Left lung (tissue), 4 donors: ENCODE measurements at regions not wholly inside any gene's neighbourhood (a gene's known extent, or its start where the extent isn't known, plus 50 kb on each side); places are given as distances from the start of the nearest gene placed in this dataset.

Experiments
- ATAC-seq: fragments of 200-7000 bp; cut with Tn5 transposase; one replicate; pipeline ENCODE4 v1.9.1; 2020; ENCODE audit warnings: moderate library complexity
- DNase-seq, 4 donors: peaks; one replicate each; pipeline ENCODE4 v3.0.0-alpha.2; 2013 to 2020
- H3K27ac ChIP-seq, 2 donors: fragments of 200-600 bp; sonication (generic) in 1 of 2; one replicate each; pipeline versions ENCODE4 v1.5.0 to v1.8.0; 2020 to 2021
- H3K27me3 ChIP-seq, 2 donors: fragments of 200-600 bp; sonication (generic) in 1 of 2; one replicate each; pipeline versions ENCODE4 v1.5.0 to v1.8.0; 2020 to 2021
- H3K36me3 ChIP-seq, 2 donors: fragments of 200-600 bp; sonication (generic) in 1 of 2; one replicate each; pipeline versions ENCODE4 v1.5.0 to v1.8.0; 2020 to 2021
- H3K4me1 ChIP-seq, 2 donors: fragments of 200-600 bp; one replicate each; pipeline ENCODE4 v1.8.0; 2021
- H3K4me3 ChIP-seq, 2 donors: fragments of 200-600 bp; sonication (generic) in 1 of 2; one replicate each; pipeline versions ENCODE4 v1.5.0 to v1.8.0; 2020 to 2021; ENCODE audit warnings: mild to moderate bottlenecking in 1 of 2
- H3K9me3 ChIP-seq, 2 donors: fragments of 200-600 bp; sonication (generic) in 1 of 2; one replicate each; pipeline versions ENCODE4 v1.5.0 to v1.8.0; 2020 to 2021
- CTCF ChIP-seq, 2 donors: fragments of 200-600 bp; sonication (generic) in 1 of 2; IDR thresholded peaks; one replicate each; pipeline versions ENCODE4 v1.5.0 to v1.8.0; 2021; ENCODE audit warnings: antibody characterized with exemption in 2 of 2
- intact Hi-C, 2 donors: fragments of 100-400 bp; cut with DNase I; formaldehyde crosslinking; loops; one replicate each; pipeline versions ENCODE4 v1.11.2 to v1.14.2; 2022
- donor health status: DM: no; HTN: yes; CAD: no.
- donor health status: DM: no; HTN: no; CAD: no.

GRCh38 chr13:44840131-44840530 lies 149.1 kb downstream of the NUFIP1 start:
- Histone ChIP-seq H3K27me3 (no peaks in the 10 kb centered on the region), H3K4me3 (no peak overlapping the region), H3K4me1 (peaks cover 0 to 13% of the 10 kb centered on the region in 2 donors), H3K9me3 (no peaks in the 10 kb centered on the region), H3K36me3 (no peaks in the 10 kb centered on the region), H3K27ac (no peak overlapping the region)
- intact Hi-C loops = no loop called here
- no peak for ATAC-seq
- TF ChIP-seq CTCF (IDR thresholded peaks at IDR 0.05) = no peak
- DNase-seq = no peak

GRCh38 chr13:44837250-44837649 lies 152.0 kb downstream of the NUFIP1 start:
- H3K27ac ChIP-seq = no peak overlapping the region
- no peaks in the 10 kb centered on the region for H3K9me3 ChIP-seq
- H3K4me1 ChIP-seq = peaks cover 0 to 3% of the 10 kb centered on the region in 2 donors
- ATAC-seq (no peak), DNase-seq (no peak)
- no peak overlapping the region for H3K4me3 ChIP-seq
- no peak for TF ChIP-seq CTCF (IDR thresholded peaks at IDR 0.05)
- no peaks in the 10 kb centered on the region for H3K36me3 ChIP-seq
- intact Hi-C loops = no loop called here
- H3K27me3 ChIP-seq = no peaks in the 10 kb centered on the region

GRCh38 chr13:44834404-44834803 lies 154.9 kb downstream of the NUFIP1 start:
- Histone ChIP-seq H3K27me3 (no peaks in the 10 kb centered on the region), H3K9me3 (no peaks in the 10 kb centered on the region), H3K27ac (no peak overlapping the region), H3K36me3 (no peaks in the 10 kb centered on the region), H3K4me3 (no peak overlapping the region), H3K4me1 (no peaks in the 10 kb centered on the region)
- DNase-seq (no peak), ATAC-seq (no peak)
- no peak for TF ChIP-seq CTCF (IDR thresholded peaks at IDR 0.05)
- intact Hi-C loops = no loop called here

GRCh38 chr13:44833626-44834025 lies 155.6 kb downstream of the NUFIP1 start:
- Histone ChIP-seq H3K4me1 (no peaks in the 10 kb centered on the region), H3K9me3 (no peaks in the 10 kb centered on the region), H3K36me3 (no peaks in the 10 kb centered on the region), H3K27ac (no peak overlapping the region), H3K27me3 (no peaks in the 10 kb centered on the region), H3K4me3 (no peak overlapping the region)
- intact Hi-C loops = no loop called here
- DNase-seq (no peak), ATAC-seq (no peak)
- no peak for TF ChIP-seq CTCF (IDR thresholded peaks at IDR 0.05)

GRCh38 chr13:44833139-44833538 lies 156.1 kb downstream of the NUFIP1 start:
- DNase-seq = no peak
- Histone ChIP-seq H3K27ac (no peak overlapping the region), H3K9me3 (no peaks in the 10 kb centered on the region), H3K36me3 (no peaks in the 10 kb centered on the region), H3K27me3 (no peaks in the 10 kb centered on the region), H3K4me3 (no peak overlapping the region), H3K4me1 (no peaks in the 10 kb centered on the region)
- no peak for TF ChIP-seq CTCF (IDR thresholded peaks at IDR 0.05)
- intact Hi-C loops = no loop called here
- ATAC-seq = no peak
